ENCODE measurements at regions not wholly inside any gene's neighbourhood (a gene's known extent, or its start where the extent isn't known, plus 50 kb on each side); places are given as distances from the start of the nearest gene placed in this dataset.

DNA sequence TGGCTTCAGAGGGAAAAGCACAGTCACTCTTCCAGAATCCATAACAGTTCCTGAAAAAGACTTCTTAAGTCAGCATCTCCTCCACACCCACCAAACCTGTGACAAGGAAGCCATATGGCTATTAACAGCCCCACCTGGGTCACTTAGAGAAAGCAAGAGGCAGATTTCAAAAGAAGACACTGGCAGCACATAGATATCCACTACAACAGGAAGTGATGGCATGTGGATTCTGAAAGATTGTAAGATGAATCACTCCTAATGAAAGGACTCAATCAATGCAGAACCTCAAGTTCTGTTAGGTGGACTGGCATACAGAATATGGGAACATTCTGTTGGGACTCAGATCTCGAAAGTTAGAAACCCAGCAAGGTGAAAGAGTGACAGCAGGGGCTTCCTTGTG lies 365.9 kb downstream of the TGFB2 start:
- H3K27ac ChIP-seq (ENCODE audit: low read depth, low read length, severe bottlenecking) = no peak overlapping the region
- peaks cover 2% of the 10 kb centered on the region for H3K9me3 ChIP-seq (ENCODE audit: control insufficient read depth, low read length)
- no peaks in the 10 kb centered on the region for H3K36me3 ChIP-seq (ENCODE audit: control insufficient read depth, insufficient read depth, low read length)
- peaks cover 6% of the 10 kb centered on the region for H3K4me1 ChIP-seq (ENCODE audit: control insufficient read depth, insufficient read depth, low read length, poor library complexity, severe bottlenecking)
- WGBS, 2 experiments (ENCODE audit: insufficient coverage in 2 of 2) = 100% methylated on average over 1 of the region's 1 CpG
- H3K4me3 ChIP-seq (ENCODE audit: extremely low read depth, insufficient read depth, low read length, poor library complexity, severe bottlenecking) = no peak overlapping the region

DNA sequence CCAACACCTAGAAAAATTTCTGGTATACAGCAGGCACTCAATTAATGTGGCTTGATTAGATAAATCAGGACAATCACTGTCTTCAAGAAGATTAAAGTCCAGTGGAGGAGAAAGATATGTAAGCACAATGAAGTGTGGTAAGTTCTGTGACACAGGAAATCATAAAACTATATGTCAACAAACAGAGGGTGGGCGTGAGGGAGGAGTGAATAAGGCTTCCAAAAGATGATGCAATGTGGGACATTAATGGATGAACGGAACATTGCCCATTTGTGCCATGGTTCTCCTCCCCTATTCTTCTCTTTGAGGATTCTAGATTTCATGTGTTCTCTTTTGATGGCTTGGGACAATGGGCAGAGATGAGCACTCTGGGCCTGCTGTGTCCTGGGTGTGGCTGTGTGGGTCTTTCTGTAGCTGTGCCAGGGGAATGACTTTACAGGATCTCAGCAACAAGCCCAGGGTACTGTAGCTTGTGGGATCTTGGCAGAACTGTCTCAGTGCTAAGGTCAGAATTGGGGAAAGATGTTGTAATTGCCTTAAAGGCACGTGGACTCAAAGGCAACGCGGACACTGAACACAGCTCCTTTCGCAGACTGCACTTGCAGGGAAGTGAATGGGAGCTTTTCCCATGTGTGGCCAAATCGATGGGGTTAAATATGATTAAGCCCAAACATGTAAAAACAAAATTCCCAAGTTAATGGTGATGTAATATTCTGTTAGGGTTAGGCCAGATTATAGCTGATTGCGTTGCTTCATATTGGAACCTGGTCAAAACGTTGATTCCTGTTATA lies 366.9 kb downstream of the TGFB2 start:
- WGBS, 2 experiments (ENCODE audit: insufficient coverage in 2 of 2) = 99 to 100% methylated on average over 5 to 6 of the region's 9 CpGs
- Histone ChIP-seq H3K27ac (ENCODE audit: low read depth, low read length, severe bottlenecking) (no peak overlapping the region), H3K9me3 (ENCODE audit: control insufficient read depth, low read length) (peaks cover 5% of the 10 kb centered on the region), H3K4me1 (ENCODE audit: control insufficient read depth, insufficient read depth, low read length, poor library complexity, severe bottlenecking) (no peaks in the 10 kb centered on the region), H3K36me3 (ENCODE audit: control insufficient read depth, insufficient read depth, low read length) (no peaks in the 10 kb centered on the region), H3K4me3 (ENCODE audit: extremely low read depth, insufficient read depth, low read length, poor library complexity, severe bottlenecking) (no peak overlapping the region)

DNA sequence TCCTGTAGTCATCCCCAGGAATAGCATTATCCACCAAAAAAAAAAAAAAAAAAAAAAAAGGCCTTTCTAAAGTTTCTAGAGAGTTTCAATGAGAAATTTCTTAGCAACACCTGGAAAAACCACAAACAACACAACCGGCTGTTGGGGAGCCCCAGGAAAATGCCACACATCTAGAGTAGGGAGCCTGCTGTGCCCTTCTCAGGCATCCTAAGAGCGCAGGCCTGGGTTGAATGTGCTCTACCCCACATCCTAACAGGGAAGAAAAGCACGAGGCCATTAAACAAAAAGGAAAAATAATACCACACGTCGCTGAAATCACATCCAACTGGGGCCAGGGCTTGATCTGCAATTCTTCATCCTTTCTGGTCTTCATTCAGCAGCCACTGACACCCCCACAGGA lies 367.5 kb downstream of the TGFB2 start:
- 88 to 100% methylated on average over 2 to 4 of the region's 5 CpGs for WGBS, 2 experiments (ENCODE audit: insufficient coverage in 2 of 2)

DNA sequence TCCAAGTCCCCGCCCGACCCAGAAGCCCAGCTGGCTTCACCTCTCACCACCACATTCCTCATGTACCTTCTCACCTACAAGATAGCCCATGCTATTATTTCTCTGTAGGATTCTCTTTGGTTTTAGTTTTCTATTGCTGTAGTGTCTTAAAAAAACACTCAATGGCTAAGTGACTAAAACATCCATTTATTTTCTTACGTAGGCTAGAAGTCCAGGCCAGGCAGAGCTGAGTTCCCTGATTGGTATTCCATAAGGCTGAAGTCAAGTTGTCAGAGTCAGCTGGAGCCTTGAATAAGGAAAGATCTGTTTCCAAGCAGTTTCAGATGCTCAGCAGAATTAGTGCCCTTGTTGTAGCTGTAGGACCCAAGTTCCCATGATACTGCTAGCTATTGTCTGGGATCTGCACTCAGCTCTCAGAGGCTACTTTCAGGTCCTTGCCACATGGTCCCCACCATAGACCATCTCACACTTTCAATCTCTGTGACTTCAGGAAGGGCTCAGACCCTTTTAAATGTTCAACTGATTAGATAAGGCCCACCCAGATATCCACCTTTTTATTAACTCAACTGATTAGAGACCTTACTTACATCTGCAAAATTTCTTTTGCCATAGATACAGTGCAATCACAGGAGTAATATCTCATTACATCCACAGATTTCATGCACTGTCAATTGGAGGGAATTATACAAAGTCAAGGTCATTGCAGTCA lies 371.0 kb downstream of the TGFB2 start:
- Histone ChIP-seq H3K9me3 (ENCODE audit: control insufficient read depth, low read length) (peaks cover 5% of the 10 kb centered on the region), H3K4me3 (ENCODE audit: extremely low read depth, insufficient read depth, low read length, poor library complexity, severe bottlenecking) (no peak overlapping the region), H3K36me3 (ENCODE audit: control insufficient read depth, insufficient read depth, low read length) (no peaks in the 10 kb centered on the region), H3K27ac (ENCODE audit: low read depth, low read length, severe bottlenecking) (no peak overlapping the region), H3K4me1 (ENCODE audit: control insufficient read depth, insufficient read depth, low read length, poor library complexity, severe bottlenecking) (peaks cover 12% of the 10 kb centered on the region)
- WGBS, 2 experiments (ENCODE audit: insufficient coverage in 2 of 2) = 85 to 100% methylated on average over 1 to 2 of the region's 3 CpGs

More for the DNA sequence above, 367.5 kb downstream of the TGFB2 start:
- Histone ChIP-seq H3K4me1 (ENCODE audit: control insufficient read depth, insufficient read depth, low read length, poor library complexity, severe bottlenecking) (peaks cover 5% of the 10 kb centered on the region), H3K4me3 (ENCODE audit: extremely low read depth, insufficient read depth, low read length, poor library complexity, severe bottlenecking) (no peak overlapping the region), H3K27ac (ENCODE audit: low read depth, low read length, severe bottlenecking) (no peak overlapping the region), H3K9me3 (ENCODE audit: control insufficient read depth, low read length) (peaks cover 5% of the 10 kb centered on the region), H3K36me3 (ENCODE audit: control insufficient read depth, insufficient read depth, low read length) (no peaks in the 10 kb centered on the region)

DNA sequence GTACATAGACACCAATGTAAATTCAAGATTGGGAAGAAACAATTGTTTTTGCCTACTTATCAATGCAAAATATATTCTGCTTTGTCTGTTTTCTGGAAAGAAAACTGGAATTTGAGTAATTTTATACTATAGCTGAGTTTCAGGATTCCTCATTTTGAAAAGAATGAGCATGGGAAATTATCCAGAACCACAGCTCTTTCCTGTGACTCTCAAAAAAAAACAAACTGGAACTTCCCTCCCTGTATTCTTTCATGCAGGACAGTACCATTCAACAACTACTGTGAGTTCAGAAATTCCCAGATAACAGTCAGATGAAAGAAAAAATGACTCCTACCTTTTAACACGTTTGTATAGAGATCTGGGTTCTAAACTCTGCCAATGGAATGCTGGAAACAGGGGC lies 372.4 kb downstream of the TGFB2 start:
- WGBS, 2 experiments (ENCODE audit: insufficient coverage in 2 of 2) = no CpG with 5 or more reads among the region's 1 CpG
- no peak overlapping the region for H3K27ac ChIP-seq (ENCODE audit: low read depth, low read length, severe bottlenecking)
- no peaks in the 10 kb centered on the region for H3K36me3 ChIP-seq (ENCODE audit: control insufficient read depth, insufficient read depth, low read length)
- peaks cover 5% of the 10 kb centered on the region for H3K9me3 ChIP-seq (ENCODE audit: control insufficient read depth, low read length)
- H3K4me1 ChIP-seq (ENCODE audit: control insufficient read depth, insufficient read depth, low read length, poor library complexity, severe bottlenecking) = peaks cover 12% of the 10 kb centered on the region
- H3K4me3 ChIP-seq (ENCODE audit: extremely low read depth, insufficient read depth, low read length, poor library complexity, severe bottlenecking) = no peak overlapping the region

DNA sequence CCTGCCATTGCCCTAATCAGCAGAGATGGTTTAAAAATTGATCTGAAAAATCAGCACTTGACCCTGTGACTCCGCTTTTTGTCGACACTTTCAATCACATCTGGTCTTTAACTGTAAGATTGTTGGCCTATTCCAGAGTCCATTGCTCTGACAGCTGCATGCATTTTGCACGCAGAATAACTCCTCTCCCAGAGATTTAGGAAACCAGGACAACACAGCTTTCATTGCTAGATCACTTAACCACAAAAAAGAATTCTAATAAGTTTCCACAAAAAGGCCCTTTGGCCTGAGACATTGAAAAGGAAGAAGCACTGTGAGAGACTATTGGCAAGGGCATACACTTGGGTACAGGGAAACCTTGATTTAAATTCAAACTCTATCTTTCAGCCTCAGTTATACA lies 373.1 kb downstream of the TGFB2 start:
- H3K4me3 ChIP-seq (ENCODE audit: extremely low read depth, insufficient read depth, low read length, poor library complexity, severe bottlenecking) = no peak overlapping the region
- no peak overlapping the region for H3K27ac ChIP-seq (ENCODE audit: low read depth, low read length, severe bottlenecking)
- H3K4me1 ChIP-seq (ENCODE audit: control insufficient read depth, insufficient read depth, low read length, poor library complexity, severe bottlenecking) = peaks cover 12% of the 10 kb centered on the region
- H3K9me3 ChIP-seq (ENCODE audit: control insufficient read depth, low read length) = peaks cover 5% of the 10 kb centered on the region
- no peaks in the 10 kb centered on the region for H3K36me3 ChIP-seq (ENCODE audit: control insufficient read depth, insufficient read depth, low read length)
- 97 to 100% methylated on average over 3 of the region's 3 CpGs for WGBS, 2 experiments (ENCODE audit: insufficient coverage in 2 of 2)

DNA sequence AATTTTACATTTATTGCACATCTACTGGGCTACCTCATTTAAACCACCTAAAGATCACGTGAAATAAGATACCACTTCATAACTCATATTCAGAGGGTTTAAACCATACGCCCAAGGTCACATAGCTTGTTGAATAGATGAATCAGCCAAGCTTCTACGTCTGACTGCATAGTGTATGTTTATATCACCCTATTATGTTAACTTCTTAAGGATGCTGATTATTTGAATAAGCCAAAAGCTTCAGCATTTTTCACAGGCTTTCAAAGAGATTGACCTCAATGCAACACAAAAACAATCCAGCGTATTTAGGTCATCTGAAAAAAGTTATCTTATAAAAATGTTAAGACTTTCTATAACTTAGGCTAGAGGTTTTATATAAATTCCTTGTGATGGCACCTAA lies 373.8 kb downstream of the TGFB2 start:
- H3K36me3 ChIP-seq (ENCODE audit: control insufficient read depth, insufficient read depth, low read length) = no peaks in the 10 kb centered on the region
- 100% methylated on average over 1 of the region's 4 CpGs for WGBS, 2 experiments (ENCODE audit: insufficient coverage in 2 of 2)
- H3K27ac ChIP-seq (ENCODE audit: low read depth, low read length, severe bottlenecking) = no peak overlapping the region
- H3K4me1 ChIP-seq (ENCODE audit: control insufficient read depth, insufficient read depth, low read length, poor library complexity, severe bottlenecking) = peaks cover 12% of the 10 kb centered on the region
- H3K4me3 ChIP-seq (ENCODE audit: extremely low read depth, insufficient read depth, low read length, poor library complexity, severe bottlenecking) = no peak overlapping the region
- H3K9me3 ChIP-seq (ENCODE audit: control insufficient read depth, low read length) = peaks cover 5% of the 10 kb centered on the region

DNA sequence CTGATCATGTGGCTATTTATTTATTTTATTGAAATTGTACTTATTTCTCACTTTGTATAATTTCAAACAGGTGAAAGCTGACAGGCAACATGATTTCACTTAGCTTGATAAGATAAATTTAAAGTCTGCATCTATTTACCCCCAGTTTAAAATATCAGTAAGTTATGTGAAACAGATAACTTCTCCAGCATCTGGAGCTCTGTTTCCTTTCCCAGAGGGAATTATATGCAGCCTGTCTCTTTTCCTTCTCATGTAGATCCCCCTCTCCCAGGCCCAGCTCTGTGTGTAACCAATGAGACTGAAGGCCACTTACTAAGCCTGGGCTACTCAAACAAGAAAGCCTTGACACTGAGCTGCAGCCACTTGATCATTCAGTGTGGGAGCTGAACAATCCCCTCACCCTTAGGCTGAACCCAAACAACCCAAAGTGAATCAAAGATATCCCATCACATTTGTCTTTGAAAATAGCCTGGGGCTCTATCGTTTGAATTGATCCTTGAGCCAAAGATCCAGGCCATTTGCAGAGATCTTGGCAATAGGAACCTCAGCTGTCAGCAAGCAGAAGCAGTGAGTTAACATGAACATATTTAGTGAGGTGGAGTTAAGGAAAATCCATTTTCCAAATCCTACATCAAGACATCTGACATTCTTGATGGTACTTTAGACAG lies 383.9 kb downstream of the TGFB2 start:
- WGBS, 2 experiments (ENCODE audit: insufficient coverage in 2 of 2) = no CpG with 5 or more reads among the region's 1 CpG
- no peak overlapping the region for H3K27ac ChIP-seq (ENCODE audit: low read depth, low read length, severe bottlenecking)
- no peak overlapping the region for H3K4me3 ChIP-seq (ENCODE audit: extremely low read depth, insufficient read depth, low read length, poor library complexity, severe bottlenecking)
- peaks cover 3% of the 10 kb centered on the region for H3K9me3 ChIP-seq (ENCODE audit: control insufficient read depth, low read length)
- H3K36me3 ChIP-seq (ENCODE audit: control insufficient read depth, insufficient read depth, low read length) = no peaks in the 10 kb centered on the region
- H3K4me1 ChIP-seq (ENCODE audit: control insufficient read depth, insufficient read depth, low read length, poor library complexity, severe bottlenecking) = no peaks in the 10 kb centered on the region

DNA sequence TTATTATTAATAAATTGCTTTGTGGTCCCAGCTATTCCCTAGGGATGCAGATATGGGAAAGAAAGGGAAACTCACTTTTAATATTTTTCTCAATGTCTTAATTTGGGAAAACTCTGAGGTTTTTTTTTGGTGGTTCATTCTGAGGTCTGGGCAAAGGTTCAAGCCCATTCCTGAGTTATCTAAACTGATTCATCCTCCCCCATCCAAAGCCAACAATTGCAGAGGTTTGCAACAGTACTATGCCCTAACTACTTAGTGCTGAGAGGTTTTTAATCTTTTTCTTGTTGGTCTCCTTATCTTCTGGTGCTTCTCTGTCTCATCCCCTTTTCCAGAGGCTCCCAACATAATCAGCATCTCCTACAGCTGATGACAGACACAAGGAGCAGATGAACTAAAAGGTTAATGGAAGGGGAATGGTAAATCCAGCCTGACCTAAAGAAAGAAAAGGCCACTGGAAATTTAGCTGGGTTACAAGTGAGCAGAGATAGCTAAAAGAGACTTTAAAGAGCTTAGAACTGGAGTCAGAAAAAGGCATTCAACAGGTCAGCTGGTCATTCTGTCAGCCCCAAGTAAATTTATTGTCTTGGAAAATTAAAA lies 390.4 kb downstream of the TGFB2 start:
- Histone ChIP-seq H3K9me3 (ENCODE audit: control insufficient read depth, low read length) (peaks cover 3% of the 10 kb centered on the region), H3K4me3 (ENCODE audit: extremely low read depth, insufficient read depth, low read length, poor library complexity, severe bottlenecking) (no peak overlapping the region), H3K4me1 (ENCODE audit: control insufficient read depth, insufficient read depth, low read length, poor library complexity, severe bottlenecking) (no peaks in the 10 kb centered on the region), H3K27ac (ENCODE audit: low read depth, low read length, severe bottlenecking) (no peak overlapping the region), H3K36me3 (ENCODE audit: control insufficient read depth, insufficient read depth, low read length) (no peaks in the 10 kb centered on the region)

DNA sequence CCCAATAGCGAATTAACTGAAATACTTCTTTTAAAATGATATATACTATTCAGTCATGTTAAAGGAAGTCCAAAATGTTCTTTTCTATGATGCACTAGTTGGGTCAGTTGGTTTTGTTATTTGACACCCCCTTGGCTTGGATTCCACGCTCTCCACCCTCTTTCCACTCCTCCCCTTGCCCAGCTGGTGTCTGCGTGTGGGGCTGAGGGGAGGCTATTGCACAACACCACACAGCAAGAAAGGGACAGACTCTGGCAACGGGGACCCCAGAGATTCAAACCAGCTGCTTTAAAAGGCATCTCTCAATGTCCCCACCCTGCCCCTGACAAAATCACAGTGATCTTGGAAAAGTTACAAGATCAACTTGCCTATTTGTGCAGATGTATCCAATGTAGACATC lies 394.3 kb downstream of the TGFB2 start:
- Histone ChIP-seq H3K36me3 (ENCODE audit: control insufficient read depth, insufficient read depth, low read length) (no peaks in the 10 kb centered on the region), H3K27ac (ENCODE audit: low read depth, low read length, severe bottlenecking) (no peak overlapping the region), H3K4me3 (ENCODE audit: extremely low read depth, insufficient read depth, low read length, poor library complexity, severe bottlenecking) (no peak overlapping the region), H3K4me1 (ENCODE audit: control insufficient read depth, insufficient read depth, low read length, poor library complexity, severe bottlenecking) (no peaks in the 10 kb centered on the region), H3K9me3 (ENCODE audit: control insufficient read depth, low read length) (peaks cover 7% of the 10 kb centered on the region)
- WGBS, 2 experiments (ENCODE audit: insufficient coverage in 2 of 2) = 50 to 65% methylated on average over 1 to 2 of the region's 4 CpGs
